HEK293T (cell line): ENCODE measurements at regions not wholly inside any gene's neighbourhood (a gene's known extent, or its start where the extent isn't known, plus 50 kb on each side); places are given as distances from the start of the nearest gene placed in this dataset.

Experiments used
- ARNT ChIP-seq: fragments of 450-650 bp; IDR thresholded peaks from 2 replicates; pipeline ENCODE4 v1.6.1; 2017; ENCODE audit warnings: mild to moderate bottlenecking
- BHLHE40 ChIP-seq: fragments of 450-650 bp; IDR thresholded peaks from 2 replicates; pipeline ENCODE4 v1.6.1; 2016; ENCODE audit warnings: mild to moderate bottlenecking, moderate library complexity, borderline replicate concordance
- CTBP1 ChIP-seq: fragments of 450-650 bp; IDR thresholded peaks from 2 replicates; pipeline ENCODE4 v1.6.1; 2016; ENCODE audit warnings: borderline replicate concordance
- ELF4 ChIP-seq: fragments of 450-650 bp; IDR thresholded peaks from 2 replicates; pipeline ENCODE4 v1.6.1; 2017; ENCODE audit warnings: antibody characterized with exemption
- FOXA1 ChIP-seq: fragments of 450-650 bp; IDR thresholded peaks from 2 replicates; pipeline ENCODE4 v1.6.1; 2016; ENCODE audit warnings: mild to moderate bottlenecking
- FOXK2 ChIP-seq: fragments of 450-650 bp; IDR thresholded peaks from 2 replicates; pipeline ENCODE4 v1.6.1; 2016; ENCODE audit warnings: mild to moderate bottlenecking
- FOXM1 ChIP-seq: fragments of 450-650 bp; IDR thresholded peaks from 2 replicates; pipeline ENCODE4 v1.6.1; 2017; ENCODE audit warnings: mild to moderate bottlenecking, borderline replicate concordance
- L3MBTL2 ChIP-seq: fragments of 450-650 bp; conservative IDR thresholded peaks from 2 replicates; pipeline ENCODE4 v1.6.1; 2016; ENCODE audit warnings: mild to moderate bottlenecking
- LEF1 ChIP-seq: fragments of 450-650 bp; IDR thresholded peaks from 2 replicates; pipeline ENCODE4 v1.6.1; 2017; ENCODE audit warnings: mild to moderate bottlenecking, borderline replicate concordance
- NFRKB ChIP-seq: fragments of 450-650 bp; IDR thresholded peaks from 2 replicates; pipeline ENCODE4 v1.6.1; 2016; ENCODE audit warnings: mild to moderate bottlenecking, moderate library complexity
- PKNOX1 ChIP-seq: fragments of 450-650 bp; IDR thresholded peaks from 2 replicates; pipeline ENCODE4 v1.6.1; 2016
- SP1 ChIP-seq: fragments of 450-650 bp; IDR thresholded peaks from 2 replicates; pipeline ENCODE4 v1.6.1; 2017
- SUZ12 ChIP-seq: fragments of 450-650 bp; IDR thresholded peaks from 2 replicates; pipeline ENCODE4 v1.6.1; 2016; ENCODE audit warnings: mild to moderate bottlenecking
- TARDBP ChIP-seq: fragments of 450-650 bp; IDR thresholded peaks from 2 replicates; pipeline ENCODE4 v1.6.1; 2016

GRCh38 chr18:22676423-22676822, 256.7 kb upstream of the RBBP8 start:
- TF ChIP-seq PKNOX1: no peak
- TF ChIP-seq BHLHE40: no peak
- no peak for TF ChIP-seq L3MBTL2
- TF ChIP-seq SP1: no peak
- TF ChIP-seq FOXA1: no peak
- no peak for TF ChIP-seq ELF4
- TF ChIP-seq TARDBP: no peak
- TF ChIP-seq FOXM1: no peak
- TF ChIP-seq NFRKB: no peak
- TF ChIP-seq FOXK2: no peak
- TF ChIP-seq LEF1: no peak
- no peak for TF ChIP-seq ARNT
- no peak for TF ChIP-seq SUZ12
- TF ChIP-seq CTBP1: no peak
